Liver (tissue), 8 donors: ENCODE measurements at regions not wholly inside any gene's neighbourhood (a gene's known extent, or its start where the extent isn't known, plus 50 kb on each side); places are given as distances from the start of the nearest gene placed in this dataset.

ENCODE experiments used
- DNase-seq: peaks from one replicate; pipeline ENCODE4 v3.0.0-alpha.2; 2017; ENCODE audit warnings: low spot score
- H3K27ac ChIP-seq, 2 donors: one replicate each; pipeline ENCODE4 v1.7.0; 2013; ENCODE audit warnings: inconsistent platforms in 2 of 2, low read length in 2 of 2, control low read depth in 1 of 2, low read depth in 1 of 2, mild to moderate bottlenecking in 1 of 2
- H3K27me3 ChIP-seq, 4 donors: one replicate each; pipeline versions ENCODE4 v1.6.1 to v1.7.0; 2013; ENCODE audit warnings: low read length in 3 of 4, inconsistent platforms in 1 of 4, mild to moderate bottlenecking in 1 of 4, moderate library complexity in 1 of 4; ENCODE audit not compliant: control insufficient read depth in 4 of 4, insufficient read depth in 4 of 4
- H3K36me3 ChIP-seq, 4 donors: one replicate each; pipeline versions ENCODE4 v1.6.1 to v1.7.0; 2013; ENCODE audit warnings: low read length in 3 of 4, mild to moderate bottlenecking in 3 of 4, low read depth in 1 of 4, moderate library complexity in 1 of 4; ENCODE audit not compliant: control insufficient read depth in 4 of 4, insufficient read depth in 3 of 4
- H3K4me1 ChIP-seq, 4 donors: one replicate each; pipeline versions ENCODE4 v1.6.1 to v1.7.0; 2013; ENCODE audit warnings: low read length in 3 of 4, mild to moderate bottlenecking in 3 of 4, moderate library complexity in 1 of 4; ENCODE audit not compliant: control insufficient read depth in 4 of 4, insufficient read depth in 4 of 4
- H3K4me3 ChIP-seq, 3 donors: one replicate each; pipeline versions ENCODE4 v1.6.1 to v1.7.0; 2013; ENCODE audit warnings: low read length in 3 of 3, control low read depth in 1 of 3, low read depth in 1 of 3, mild to moderate bottlenecking in 1 of 3
- H3K9ac ChIP-seq, 2 donors: one replicate each; pipeline ENCODE4 v1.7.0; 2013; ENCODE audit warnings: low read length in 2 of 2, mild to moderate bottlenecking in 2 of 2, moderate library complexity in 2 of 2, control low read depth in 1 of 2, low read depth in 1 of 2
- H3K9me3 ChIP-seq, 4 donors: one replicate each; pipeline versions ENCODE4 v1.6.1 to v1.7.0; 2013; ENCODE audit warnings: low read length in 3 of 4; ENCODE audit not compliant: control insufficient read depth in 4 of 4
- ATF3 ChIP-seq: IDR thresholded peaks from 2 replicates; pipeline ENCODE4 v1.6.1; 2016; ENCODE audit warnings: antibody characterized with exemption
- CTCF ChIP-seq: fragments of 150-350 bp; IDR thresholded peaks from 2 replicates; pipeline ENCODE4 v1.5.1; 2017; ENCODE audit warnings: improper control_type of control experiment, low read depth, low read length; ENCODE audit not compliant: missing input control
- EGR1 ChIP-seq, 2 donors: IDR thresholded peaks; 2 replicates each; pipeline ENCODE4 v1.6.1; 2016 to 2018; ENCODE audit warnings: antibody characterized with exemption in 2 of 2, low read depth in 2 of 2
- FOXA1 ChIP-seq: IDR thresholded peaks from 2 replicates; pipeline ENCODE4 v1.6.1; 2016; ENCODE audit warnings: antibody characterized with exemption
- FOXA2 ChIP-seq: IDR thresholded peaks from 2 replicates; pipeline ENCODE4 v1.6.1; 2016; ENCODE audit warnings: antibody characterized with exemption
- GABPA ChIP-seq, 2 donors: IDR thresholded peaks in 1 of 2; conservative IDR thresholded peaks in 1 of 2; 2 replicates each; pipeline ENCODE4 v1.6.1; 2016; ENCODE audit warnings: antibody characterized with exemption in 2 of 2, mild to moderate bottlenecking in 1 of 2, moderate library complexity in 1 of 2
- HNF4A ChIP-seq, 2 donors: conservative IDR thresholded peaks; 2 replicates each; pipeline ENCODE4 v1.6.1; 2016; ENCODE audit warnings: antibody characterized with exemption in 2 of 2, mild to moderate bottlenecking in 2 of 2
- HNF4G ChIP-seq: IDR thresholded peaks from 2 replicates; pipeline ENCODE4 v1.6.1; 2016; ENCODE audit warnings: antibody characterized with exemption
- JUND ChIP-seq, 2 donors: IDR thresholded peaks; 2 replicates each; pipeline ENCODE4 v1.6.1; 2016; ENCODE audit warnings: antibody characterized with exemption in 2 of 2
- MAX ChIP-seq: IDR thresholded peaks from 2 replicates; pipeline ENCODE4 v1.6.1; 2016; ENCODE audit warnings: antibody characterized with exemption
- NR2F2 ChIP-seq: IDR thresholded peaks from 2 replicates; pipeline ENCODE4 v1.6.1; 2016; ENCODE audit warnings: antibody characterized with exemption
- RAD21 ChIP-seq, 2 donors: IDR thresholded peaks; 2 replicates each; pipeline ENCODE4 v1.6.1; 2016; ENCODE audit warnings: antibody characterized with exemption in 2 of 2, mild to moderate bottlenecking in 2 of 2
- RXRA ChIP-seq, 2 donors: IDR thresholded peaks; 2 replicates each; pipeline ENCODE4 v1.6.1; 2017 to 2018; ENCODE audit warnings: antibody characterized with exemption in 2 of 2, mild to moderate bottlenecking in 1 of 2
- SP1 ChIP-seq: IDR thresholded peaks from 2 replicates; pipeline ENCODE4 v1.6.1; 2018; ENCODE audit warnings: antibody characterized with exemption, mild to moderate bottlenecking
- TAF1 ChIP-seq: conservative IDR thresholded peaks from 2 replicates; pipeline ENCODE4 v1.6.1; 2016; ENCODE audit warnings: antibody characterized with exemption, mild to moderate bottlenecking
- YY1 ChIP-seq: IDR thresholded peaks from 2 replicates; pipeline ENCODE4 v1.6.1; 2016; ENCODE audit warnings: antibody characterized with exemption, mild to moderate bottlenecking
- ZBTB33 ChIP-seq: IDR thresholded peaks from 2 replicates; pipeline ENCODE4 v1.6.1; 2016; ENCODE audit warnings: antibody characterized with exemption
- WGBS: extraction: QIAGEN DNeasy Blood & Tissue Kit; methylation state at CpG from one replicate; pipeline ENCODE4 v1.1.7; 2013; 5-methylcytosine and 5-hydroxymethylcytosine counted together
- donor health status: healthy.
- donor health status: healthy.
- donor health status: healthy.
- donor health status: healthy.
- donor health status: healthy.

GRCh38 chr1:143691971-143692529 is 279.7 kb downstream of the FAM72C start:
- no peak overlapping the region for H3K4me3 ChIP-seq
- H3K9me3 ChIP-seq = no peaks in the 10 kb centered on the region
- peaks cover 0 to 3% (median 0%) of the 10 kb centered on the region in 4 donors for H3K27me3 ChIP-seq
- no peak overlapping the region for H3K27ac ChIP-seq
- 11% methylated on average over 29 of the region's 29 CpGs for WGBS
- TF ChIP-seq HNF4A (conservative IDR thresholded peaks at IDR 0.05) (no peak), RAD21 (IDR thresholded peaks at IDR 0.05) (no peak), YY1 (no peak), ATF3 (no peak), FOXA2 (no peak), MAX (no peak), CTCF (no peak), EGR1 (IDR thresholded peaks at IDR 0.05; ENCODE audit: low read depth in 2 of 2) (no peak), JUND (IDR thresholded peaks at IDR 0.05) (no peak), FOXA1 (no peak)
- no peaks in the 10 kb centered on the region for H3K36me3 ChIP-seq
- H3K9ac ChIP-seq = no peak overlapping the region
- H3K4me1 ChIP-seq = no peaks in the 10 kb centered on the region
- DNase-seq = no peak

GRCh38 chr1:143691400-143691891 is 280.3 kb downstream of the FAM72C start:
- no peaks in the 10 kb centered on the region for H3K36me3 ChIP-seq
- 13% methylated on average over 27 of the region's 27 CpGs for WGBS
- TF ChIP-seq ZBTB33 (no peak), HNF4A (conservative IDR thresholded peaks at IDR 0.05) (no peak), SP1 (no peak), CTCF (no peak), TAF1 (no peak), NR2F2 (no peak), HNF4G (no peak), FOXA1 (no peak), MAX (no peak), RXRA (IDR thresholded peaks at IDR 0.05) (no peak), GABPA (IDR thresholded peaks at IDR 0.05 in 1 of 2, conservative IDR thresholded peaks at IDR 0.05 in 1 of 2) (no peak), FOXA2 (no peak)
- no peaks in the 10 kb centered on the region for H3K9me3 ChIP-seq
- H3K27me3 ChIP-seq = peaks cover 0 to 3% (median 0%) of the 10 kb centered on the region in 4 donors
- H3K9ac ChIP-seq = no peak overlapping the region
- H3K4me1 ChIP-seq = no peaks in the 10 kb centered on the region
- no peak overlapping the region for H3K4me3 ChIP-seq
- no peak for DNase-seq
- H3K27ac ChIP-seq = no peak overlapping the region
